Left ventricle myocardium inferior (tissue), 1 donor: ENCODE measurements at regions not wholly inside any gene's neighbourhood (a gene's known extent, or its start where the extent isn't known, plus 50 kb on each side); places are given as distances from the start of the nearest gene placed in this dataset.

ENCODE experiments used
- DNase-seq: peaks from one replicate; pipeline ENCODE4 v3.0.0-alpha.2; 2020
- H3K27ac ChIP-seq: fragments of 200-600 bp; replicated peaks from 2 replicates; pipeline ENCODE4 v1.8.0; 2021
- H3K27me3 ChIP-seq: fragments of 200-600 bp; 2 replicates; pipeline ENCODE4 v1.8.0; 2021; ENCODE audit warnings: low read depth
- H3K36me3 ChIP-seq: fragments of 200-600 bp; 2 replicates; pipeline ENCODE4 v1.8.0; 2021
- H3K4me1 ChIP-seq: fragments of 200-600 bp; 2 replicates; pipeline ENCODE4 v1.8.0; 2021
- H3K4me3 ChIP-seq: fragments of 200-600 bp; 2 replicates; pipeline ENCODE4 v1.8.0; 2021; ENCODE audit warnings: mild to moderate bottlenecking, moderate library complexity
- H3K9me3 ChIP-seq: fragments of 200-600 bp; replicated peaks from 2 replicates; pipeline ENCODE4 v1.8.0; 2021
- intact Hi-C: fragments of 100-400 bp; cut with micrococcal nuclease; formaldehyde crosslinking; loops from one replicate; pipeline ENCODE4 v1.11.0; 2022
- TF ChIP-seq, protein P1 (sequence below): fragments of 200-600 bp; IDR thresholded peaks from 2 replicates; pipeline ENCODE4 v1.8.0; 2021; ENCODE audit warnings: antibody characterized with exemption, mild to moderate bottlenecking, borderline replicate concordance
- donor health status: DM: no; HTN: yes; CAD: no; lungs with severe emphysema.

DNA sequence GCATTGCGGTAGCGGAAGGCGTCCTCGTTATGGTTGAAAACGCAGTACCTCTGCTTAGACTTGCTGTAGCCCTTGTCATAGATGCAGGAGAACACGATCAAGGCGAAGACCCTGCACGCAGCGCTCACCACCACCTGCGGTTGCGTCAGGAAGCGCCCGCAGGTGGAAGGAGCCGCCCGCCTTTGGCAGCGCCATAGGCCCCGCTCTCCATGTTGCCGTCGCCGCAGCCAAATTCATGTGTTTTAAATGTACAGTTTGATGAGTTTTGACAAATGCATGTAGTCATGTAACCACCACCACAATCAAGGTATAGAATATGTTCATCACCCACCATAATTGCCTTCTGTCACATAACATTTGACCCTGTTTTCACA, 84.9 kb upstream of the CEP78 start:
- intact Hi-C loops: no loop called here
- Histone ChIP-seq H3K4me1 (no peaks in the 10 kb centered on the region), H3K27me3 (no peaks in the 10 kb centered on the region), H3K4me3 (no peak overlapping the region), H3K36me3 (no peaks in the 10 kb centered on the region), H3K9me3 (peaks cover 6% of the 10 kb centered on the region), H3K27ac (no peak overlapping the region)
- TF ChIP-seq, protein P1, sequence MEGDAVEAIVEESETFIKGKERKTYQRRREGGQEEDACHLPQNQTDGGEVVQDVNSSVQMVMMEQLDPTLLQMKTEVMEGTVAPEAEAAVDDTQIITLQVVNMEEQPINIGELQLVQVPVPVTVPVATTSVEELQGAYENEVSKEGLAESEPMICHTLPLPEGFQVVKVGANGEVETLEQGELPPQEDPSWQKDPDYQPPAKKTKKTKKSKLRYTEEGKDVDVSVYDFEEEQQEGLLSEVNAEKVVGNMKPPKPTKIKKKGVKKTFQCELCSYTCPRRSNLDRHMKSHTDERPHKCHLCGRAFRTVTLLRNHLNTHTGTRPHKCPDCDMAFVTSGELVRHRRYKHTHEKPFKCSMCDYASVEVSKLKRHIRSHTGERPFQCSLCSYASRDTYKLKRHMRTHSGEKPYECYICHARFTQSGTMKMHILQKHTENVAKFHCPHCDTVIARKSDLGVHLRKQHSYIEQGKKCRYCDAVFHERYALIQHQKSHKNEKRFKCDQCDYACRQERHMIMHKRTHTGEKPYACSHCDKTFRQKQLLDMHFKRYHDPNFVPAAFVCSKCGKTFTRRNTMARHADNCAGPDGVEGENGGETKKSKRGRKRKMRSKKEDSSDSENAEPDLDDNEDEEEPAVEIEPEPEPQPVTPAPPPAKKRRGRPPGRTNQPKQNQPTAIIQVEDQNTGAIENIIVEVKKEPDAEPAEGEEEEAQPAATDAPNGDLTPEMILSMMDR: no peak
- no peak for DNase-seq

DNA sequence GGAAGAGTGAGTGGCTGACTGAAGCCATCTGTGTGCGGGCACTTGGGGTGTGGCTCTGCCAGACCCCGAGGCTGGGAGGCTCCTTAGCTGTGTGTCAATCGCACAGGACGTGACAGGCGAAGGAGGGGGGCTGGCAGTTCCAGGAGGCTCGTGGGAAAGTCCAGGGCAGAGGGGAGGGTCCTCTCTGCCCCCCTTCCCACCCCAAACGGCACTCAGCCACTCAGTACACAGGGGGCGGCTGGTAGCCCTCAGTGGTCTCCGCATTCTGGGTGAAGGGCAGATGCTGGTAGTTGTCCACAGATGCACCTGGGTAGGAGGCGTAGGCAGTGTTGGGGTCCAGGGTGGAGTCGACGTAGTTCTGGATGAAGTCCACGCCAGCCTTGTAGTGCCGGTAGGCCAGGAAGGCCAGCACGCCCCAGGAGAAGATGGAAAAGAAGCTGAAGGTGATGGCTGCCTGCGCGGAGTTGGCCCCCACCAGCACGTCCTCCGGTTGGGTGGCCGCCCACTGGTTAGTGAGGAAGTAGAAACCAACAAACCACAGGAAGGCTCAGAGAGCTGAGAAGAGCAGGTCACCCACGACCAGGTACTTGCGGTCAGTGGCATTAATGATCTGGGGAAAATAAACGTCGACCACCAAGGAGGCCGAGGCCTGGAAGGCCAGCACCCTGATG, 85.4 kb upstream of the CEP78 start:
- H3K27ac ChIP-seq: no peak overlapping the region
- H3K4me3 ChIP-seq: no peak overlapping the region
- no peaks in the 10 kb centered on the region for H3K36me3 ChIP-seq
- DNase-seq: no peak
- intact Hi-C loops: no loop called here
- H3K9me3 ChIP-seq: peaks cover 6% of the 10 kb centered on the region
- H3K4me1 ChIP-seq: no peaks in the 10 kb centered on the region
- H3K27me3 ChIP-seq: no peaks in the 10 kb centered on the region
- TF ChIP-seq, protein P1: no peak

DNA sequence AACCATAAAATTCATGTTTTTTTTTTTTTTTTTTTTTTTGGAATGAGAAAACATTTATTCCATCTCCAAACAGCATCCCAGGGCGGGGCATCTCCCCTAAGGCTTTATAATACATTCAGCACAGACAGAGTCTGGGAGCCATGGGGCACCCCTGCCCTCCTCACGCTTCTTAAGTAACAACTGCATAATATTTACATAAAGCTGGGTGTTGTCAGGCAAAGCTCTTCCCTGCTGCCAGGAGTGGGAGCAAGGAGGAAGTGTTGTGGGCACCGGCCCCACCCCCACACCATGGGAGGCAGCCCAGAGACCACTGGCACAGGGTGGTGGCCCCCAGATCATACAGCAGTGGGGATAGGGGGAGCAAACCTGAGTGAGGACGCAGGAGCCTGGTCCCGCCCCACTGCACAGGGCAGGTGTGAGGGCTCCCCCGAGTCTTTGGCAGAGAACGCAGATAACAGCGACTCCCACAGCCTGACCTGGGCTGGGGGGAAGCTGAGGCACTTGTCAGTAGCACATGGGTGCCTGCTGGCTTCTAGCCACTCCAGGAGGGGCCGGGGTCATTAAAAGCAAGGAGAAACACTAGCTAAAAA, 86.1 kb upstream of the CEP78 start:
- Histone ChIP-seq H3K4me1 (no peaks in the 10 kb centered on the region), H3K27me3 (no peaks in the 10 kb centered on the region), H3K9me3 (peaks cover 6% of the 10 kb centered on the region), H3K27ac (no peak overlapping the region), H3K4me3 (no peak overlapping the region), H3K36me3 (no peaks in the 10 kb centered on the region)
- DNase-seq: no peak
- TF ChIP-seq, protein P1: no peak
- intact Hi-C loops: no loop called here

DNA sequence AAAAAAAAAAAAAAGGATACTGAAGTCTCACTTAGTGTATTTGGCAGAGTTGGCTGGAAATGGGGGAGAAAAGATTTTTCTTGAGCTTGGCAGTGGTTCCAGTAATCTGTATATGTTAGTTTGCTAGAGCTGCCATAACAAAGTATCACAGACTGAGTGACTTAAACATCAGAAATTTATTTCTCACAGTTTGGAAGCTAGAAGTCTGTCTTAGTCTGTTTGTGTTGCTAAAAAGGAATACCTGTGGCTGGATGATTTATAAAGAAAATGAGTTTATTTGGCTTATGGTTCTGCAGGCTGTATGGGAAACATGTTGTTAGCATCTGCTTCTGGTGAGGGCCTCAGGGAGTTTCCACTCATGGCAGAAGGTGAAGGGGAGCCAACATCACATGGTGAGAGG, 89.6 kb upstream of the CEP78 start:
- H3K27me3 ChIP-seq: no peaks in the 10 kb centered on the region
- DNase-seq: no peak
- H3K9me3 ChIP-seq: peaks cover 19% of the 10 kb centered on the region
- no peaks in the 10 kb centered on the region for H3K36me3 ChIP-seq
- no peaks in the 10 kb centered on the region for H3K4me1 ChIP-seq
- intact Hi-C loops: no loop called here
- no peak overlapping the region for H3K4me3 ChIP-seq
- no peak overlapping the region for H3K27ac ChIP-seq
- TF ChIP-seq, protein P1: no peak

DNA sequence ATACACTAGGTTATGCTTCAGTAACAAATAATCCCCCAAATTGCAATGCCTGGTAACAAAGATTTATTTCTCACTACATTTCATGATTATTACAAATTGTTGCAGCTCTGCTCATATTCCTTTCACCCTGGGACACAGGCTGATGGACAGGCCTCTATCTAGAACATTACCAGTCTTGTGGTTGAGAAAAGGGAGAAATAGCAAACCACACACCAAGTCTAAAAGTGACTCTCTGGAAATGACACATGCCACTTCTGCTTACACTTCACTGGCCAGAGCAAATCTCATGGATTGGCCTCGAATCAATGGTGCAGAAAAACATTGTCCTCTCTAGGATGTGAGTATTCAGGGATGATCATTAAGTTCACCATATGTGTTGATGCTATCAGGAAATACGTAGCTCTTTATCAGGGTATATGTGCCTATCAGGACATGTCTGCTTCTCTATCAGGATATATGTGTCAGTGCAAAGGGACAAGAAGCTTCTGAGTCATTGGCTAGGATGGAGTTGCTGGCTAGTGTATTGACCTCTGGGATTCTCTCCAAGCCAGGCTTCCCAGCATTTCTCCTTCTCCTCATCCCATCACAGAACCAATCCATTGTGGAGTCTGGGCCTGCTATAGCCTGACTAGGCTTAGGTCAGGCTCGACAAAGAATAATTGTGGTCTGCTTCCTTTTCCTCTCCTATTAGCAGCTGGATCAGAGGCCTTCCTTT, 91.1 kb upstream of the CEP78 start:
- TF ChIP-seq, protein P1: no peak

More for the DNA sequence above, 91.1 kb upstream of the CEP78 start:
- Histone ChIP-seq H3K4me3 (no peak overlapping the region), H3K4me1 (no peaks in the 10 kb centered on the region), H3K36me3 (no peaks in the 10 kb centered on the region), H3K9me3 (peaks cover 33% of the 10 kb centered on the region), H3K27me3 (no peaks in the 10 kb centered on the region), H3K27ac (no peak overlapping the region)
- no peak for DNase-seq
- intact Hi-C loops: no loop called here
